Brain microvascular endothelial cell (primary cell): ENCODE measurements at regions not wholly inside any gene's neighbourhood (a gene's known extent, or its start where the extent isn't known, plus 50 kb on each side); places are given as distances from the start of the nearest gene placed in this dataset.
A peak's percentile ranks its signal among the peaks of the same experiment; 100 is the strongest.

Experiments used
- DNase-seq: peaks from one replicate; pipeline ENCODE4 v3.0.0-alpha.2; 2020
- H3K27ac ChIP-seq: fragments of 250-450 bp; sonication (Bioruptor Pico); 2 replicates; pipeline ENCODE4 v1.5.1; 2020; ENCODE audit warnings: mild to moderate bottlenecking, moderate library complexity
- H3K27me3 ChIP-seq: fragments of 250-450 bp; sonication (Bioruptor Pico); replicated peaks from 2 replicates; pipeline ENCODE4 v1.5.1; 2020; ENCODE audit warnings: mild to moderate bottlenecking
- H3K36me3 ChIP-seq: fragments of 250-450 bp; sonication (Bioruptor Pico); replicated peaks from 2 replicates; pipeline ENCODE4 v1.5.1; 2020; ENCODE audit warnings: mild to moderate bottlenecking
- H3K4me3 ChIP-seq: 2 replicates; pipeline ENCODE4 v1.5.1; 2011; ENCODE audit warnings: low read depth, mild to moderate bottlenecking, control low read depth, low read length, moderate library complexity
- CTCF ChIP-seq: IDR thresholded peaks from 2 replicates; pipeline ENCODE4 v1.5.1; 2011; ENCODE audit warnings: low read depth, mild to moderate bottlenecking, moderate library complexity, low read length, control low read depth, inconsistent platforms; ENCODE audit errors: missing control alignments
- in situ Hi-C: cut with HindIII; loops from 2 replicates; pipeline ENCODE4 v1.10.0; 2017; ENCODE audit warnings: low sequenced_read_pairs, low pct_ligation_motif_present

- no peaks in the 10 kb centered on the region for H3K36me3 ChIP-seq
- H3K27ac ChIP-seq, result peak overlapping the region; percentile 89
- H3K4me3 ChIP-seq, result no peak overlapping the region
- in situ Hi-C loops, result no loop called here
- H3K27me3 ChIP-seq, result no peaks in the 10 kb centered on the region
- TF ChIP-seq CTCF, result no peak
- DNase-seq, result no peak
Observed at GRCh38 chr5:73373814-73374510, 74.6 kb downstream of the FOXD1 start.

- Histone ChIP-seq H3K27me3 (no peaks in the 10 kb centered on the region), H3K27ac (peak overlapping the region; percentile 90), H3K36me3 (no peaks in the 10 kb centered on the region), H3K4me3 (peak overlapping the region; percentile 18)
- TF ChIP-seq CTCF, result no peak
- DNase-seq, result peak; percentile 99
- in situ Hi-C loops, result no loop called here
Observed at GRCh38 chr5:73370640-73371583, 77.7 kb downstream of the FOXD1 start.

GRCh38 chr5:73370095-73370494 is 78.5 kb downstream of the FOXD1 start:
- Histone ChIP-seq H3K27ac (peak overlapping the region; percentile 90), H3K36me3 (no peaks in the 10 kb centered on the region), H3K27me3 (no peaks in the 10 kb centered on the region), H3K4me3 (no peak overlapping the region)
- in situ Hi-C loops, result no loop called here
- TF ChIP-seq CTCF, result no peak
- DNase-seq, result peak; percentile 47

- TF ChIP-seq CTCF, result no peak
- Histone ChIP-seq H3K4me3 (no peak overlapping the region), H3K27me3 (no peaks in the 10 kb centered on the region), H3K27ac (peak overlapping the region; percentile 90), H3K36me3 (no peaks in the 10 kb centered on the region)
- in situ Hi-C loops, result no loop called here
- DNase-seq, result no peak
Observed at GRCh38 chr5:73369278-73369677, 79.3 kb downstream of the FOXD1 start.

GRCh38 chr5:73367650-73368049 is 80.9 kb downstream of the FOXD1 start:
- TF ChIP-seq CTCF, result no peak

More at GRCh38 chr5:73367650-73368049, 80.9 kb downstream of the FOXD1 start:
- H3K36me3 ChIP-seq, result no peaks in the 10 kb centered on the region
- H3K4me3 ChIP-seq, result no peak overlapping the region
- in situ Hi-C loops, result no loop called here
- DNase-seq, result no peak
- H3K27ac ChIP-seq, result no peak overlapping the region
- H3K27me3 ChIP-seq, result no peaks in the 10 kb centered on the region
